NB4 (cell line): ENCODE measurements at regions not wholly inside any gene's neighbourhood (a gene's known extent, or its start where the extent isn't known, plus 50 kb on each side); places are given as distances from the start of the nearest gene placed in this dataset.

Experiments used
- POLR2A ChIP-seq: IDR thresholded peaks from 2 replicates; pipeline ENCODE4 v1.6.1; 2011; ENCODE audit warnings: mild to moderate bottlenecking; ENCODE audit not compliant: insufficient read length; ENCODE audit errors: extremely low read depth
- TF ChIP-seq, protein P1 (sequence below): IDR thresholded peaks from one replicate; pipeline ENCODE4 v1.5.1; 2012; ENCODE audit warnings: low read depth, low read length

DNA sequence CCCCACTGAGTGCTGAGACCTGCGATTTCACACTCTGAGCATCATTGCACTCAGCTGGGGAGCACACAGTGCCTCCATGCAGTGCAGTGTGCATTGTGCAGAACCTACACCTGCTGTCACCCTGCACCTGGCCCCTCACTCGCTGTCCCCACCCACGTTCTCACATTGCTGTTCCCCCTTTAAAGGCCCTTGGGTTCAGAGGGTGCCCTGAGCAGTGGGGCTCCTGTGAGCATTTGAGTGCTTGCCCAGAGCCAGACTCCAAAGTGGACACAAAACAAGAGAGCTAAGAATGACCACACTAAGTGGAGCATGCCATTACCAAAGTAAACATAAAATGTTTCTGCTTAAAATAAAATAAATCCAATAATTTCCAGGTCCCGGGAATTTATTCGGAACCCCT, 131.0 kb upstream of the CST7 start:
- no peak for TF ChIP-seq POLR2A
- TF ChIP-seq, protein P1, sequence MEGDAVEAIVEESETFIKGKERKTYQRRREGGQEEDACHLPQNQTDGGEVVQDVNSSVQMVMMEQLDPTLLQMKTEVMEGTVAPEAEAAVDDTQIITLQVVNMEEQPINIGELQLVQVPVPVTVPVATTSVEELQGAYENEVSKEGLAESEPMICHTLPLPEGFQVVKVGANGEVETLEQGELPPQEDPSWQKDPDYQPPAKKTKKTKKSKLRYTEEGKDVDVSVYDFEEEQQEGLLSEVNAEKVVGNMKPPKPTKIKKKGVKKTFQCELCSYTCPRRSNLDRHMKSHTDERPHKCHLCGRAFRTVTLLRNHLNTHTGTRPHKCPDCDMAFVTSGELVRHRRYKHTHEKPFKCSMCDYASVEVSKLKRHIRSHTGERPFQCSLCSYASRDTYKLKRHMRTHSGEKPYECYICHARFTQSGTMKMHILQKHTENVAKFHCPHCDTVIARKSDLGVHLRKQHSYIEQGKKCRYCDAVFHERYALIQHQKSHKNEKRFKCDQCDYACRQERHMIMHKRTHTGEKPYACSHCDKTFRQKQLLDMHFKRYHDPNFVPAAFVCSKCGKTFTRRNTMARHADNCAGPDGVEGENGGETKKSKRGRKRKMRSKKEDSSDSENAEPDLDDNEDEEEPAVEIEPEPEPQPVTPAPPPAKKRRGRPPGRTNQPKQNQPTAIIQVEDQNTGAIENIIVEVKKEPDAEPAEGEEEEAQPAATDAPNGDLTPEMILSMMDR = no peak
